Erythroblast (primary cell): ENCODE measurements at regions not wholly inside any gene's neighbourhood (a gene's known extent, or its start where the extent isn't known, plus 50 kb on each side); places are given as distances from the start of the nearest gene placed in this dataset.
"Not testable (repeated sequence)": the region's sequence is repeated elsewhere in the genome, so short reads cannot be mapped to it uniquely, and the experiment has no call there.

Source experiments
- DNase-seq, 2 experiments: peaks; one replicate each; lab custom pipeline; 2025; lab: John Stamatoyannopoulos, UW
- GATA1 ChIP-seq: IDR thresholded peaks from 2 replicates; pipeline ENCODE4 v1.6.1; 2011; ENCODE audit warnings: low read depth, mild to moderate bottlenecking, control low read depth, low read length, moderate library complexity
- POLR2A ChIP-seq: IDR thresholded peaks from 2 replicates; pipeline ENCODE4 v1.6.1; 2011; ENCODE audit warnings: mild to moderate bottlenecking, low read length

- TF ChIP-seq POLR2A (no peak), GATA1 (no peak)
Observed at GRCh38 chr2:176780348-176780747, 432.2 kb upstream of the HNRNPA3 start.

GRCh38 chr2:176781570-176782217 is 430.9 kb upstream of the HNRNPA3 start:
- TF ChIP-seq GATA1 (no peak), POLR2A (no peak)
- no peak for DNase-seq

More at GRCh38 chr2:176780348-176780747, 432.2 kb upstream of the HNRNPA3 start:
- DNase-seq: no peak

GRCh38 chr2:176784633-176785200 is 427.9 kb upstream of the HNRNPA3 start:
- DNase-seq: no peak
- TF ChIP-seq GATA1: no peak
- TF ChIP-seq POLR2A: no peak

- TF ChIP-seq POLR2A (no peak), GATA1 (no peak)
- no peak for DNase-seq
Observed at GRCh38 chr2:176789751-176790150, 422.8 kb upstream of the HNRNPA3 start.

- no peak for TF ChIP-seq POLR2A
- TF ChIP-seq GATA1: no peak
Observed at GRCh38 chr2:176790468-176790867, 422.1 kb upstream of the HNRNPA3 start.

GRCh38 chr2:176793792-176794191 is 418.8 kb upstream of the HNRNPA3 start:
- no peak for TF ChIP-seq POLR2A
- TF ChIP-seq GATA1: no peak
- DNase-seq: no peak

More at GRCh38 chr2:176790468-176790867, 422.1 kb upstream of the HNRNPA3 start:
- no peak for DNase-seq

- TF ChIP-seq POLR2A (no peak), GATA1 (no peak)
- DNase-seq: no peak
Observed at GRCh38 chr2:176794392-176794791, 418.2 kb upstream of the HNRNPA3 start.

- no peak for DNase-seq
- no peak for TF ChIP-seq GATA1
- TF ChIP-seq POLR2A: no peak
Observed at GRCh38 chr2:176795823-176796222, 416.8 kb upstream of the HNRNPA3 start.

- not testable (repeated sequence) for DNase-seq
Observed at GRCh38 chr2:176796677-176797076, 415.9 kb upstream of the HNRNPA3 start.

GRCh38 chr2:176804392-176804791 is 408.2 kb upstream of the HNRNPA3 start:
- TF ChIP-seq GATA1 (no peak), POLR2A (no peak)
- no peak for DNase-seq

GRCh38 chr2:176805345-176805744 is 407.2 kb upstream of the HNRNPA3 start:
- DNase-seq: no peak
- TF ChIP-seq POLR2A (no peak), GATA1 (no peak)

- no peak for DNase-seq
- no peak for TF ChIP-seq GATA1
- no peak for TF ChIP-seq POLR2A
Observed at GRCh38 chr2:176812246-176812775, 400.3 kb upstream of the HNRNPA3 start.

GRCh38 chr2:176813156-176813555 is 399.4 kb upstream of the HNRNPA3 start:
- no peak for TF ChIP-seq GATA1
- no peak for TF ChIP-seq POLR2A
- no peak for DNase-seq

- no peak for TF ChIP-seq GATA1
- no peak for TF ChIP-seq POLR2A
- DNase-seq: no peak
Observed at GRCh38 chr2:176813621-176814049, 399.0 kb upstream of the HNRNPA3 start.

- no peak for DNase-seq
- TF ChIP-seq POLR2A (no peak), GATA1 (no peak)
Observed at GRCh38 chr2:176814274-176814673, 398.3 kb upstream of the HNRNPA3 start.

GRCh38 chr2:176814740-176815367 is 397.7 kb upstream of the HNRNPA3 start:
- DNase-seq: peak; percentile 4 to 28
- TF ChIP-seq POLR2A (no peak), GATA1 (peak; percentile 9)
